T-helper 2 cell treated with Interferon-gamma antibody and Interleukin-4, amounts not matched to agents 100 ng/mL and 5 ng/mL, for 36 hours (primary cell): ENCODE measurements at regions not wholly inside any gene's neighbourhood (a gene's known extent, or its start where the extent isn't known, plus 50 kb on each side); places are given as distances from the start of the nearest gene placed in this dataset.
"Not testable (repeated sequence)": the region's sequence is repeated elsewhere in the genome, so short reads cannot be mapped to it uniquely, and the experiment has no call there.

Experiments used
- intact Hi-C: fragments of 100-400 bp; cut with micrococcal nuclease; formaldehyde crosslinking; loops from one replicate; pipeline ENCODE4 v1.15.1; 2023

DNA sequence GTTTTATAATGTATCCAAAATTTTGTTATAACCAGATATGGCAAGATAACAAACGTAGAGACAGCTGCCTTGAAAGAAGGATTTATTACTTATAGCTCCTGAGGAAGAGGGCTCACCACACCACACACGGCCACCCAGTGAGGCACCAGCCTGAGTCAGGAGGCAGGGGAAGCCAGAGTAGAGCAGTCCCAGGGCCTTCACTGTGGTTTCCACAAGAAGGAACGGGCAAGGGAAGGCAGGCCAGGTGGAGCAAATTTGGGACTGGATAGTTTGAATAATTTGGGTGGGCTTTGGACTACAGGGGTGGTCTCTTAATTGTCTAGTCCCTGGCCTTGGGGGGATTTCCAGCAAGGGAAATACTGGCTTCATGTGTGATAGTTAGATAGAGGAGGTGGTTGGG lies 72.5 kb downstream of the RRAGC start:
- intact Hi-C loops: no loop called here

DNA sequence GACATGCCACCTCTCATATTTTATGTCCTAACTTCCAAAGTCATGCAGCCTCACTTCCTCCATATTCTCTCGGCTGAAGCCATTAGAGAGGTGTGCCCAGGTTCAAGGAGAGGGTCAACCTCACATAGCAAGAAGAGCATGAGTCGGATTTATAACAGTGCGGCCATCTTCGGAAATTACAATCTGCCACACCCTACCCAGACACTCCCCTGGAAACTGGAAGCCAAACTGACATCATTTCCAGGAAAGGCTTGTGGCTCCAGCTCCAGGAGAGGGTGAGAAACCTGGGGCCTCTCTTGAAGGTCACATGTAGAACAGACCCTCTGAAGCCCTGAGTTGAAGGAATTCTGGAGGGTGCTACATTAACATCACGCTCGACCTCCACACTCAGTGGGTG lies 73.5 kb downstream of the RRAGC start:
- intact Hi-C loops: no loop called here

DNA sequence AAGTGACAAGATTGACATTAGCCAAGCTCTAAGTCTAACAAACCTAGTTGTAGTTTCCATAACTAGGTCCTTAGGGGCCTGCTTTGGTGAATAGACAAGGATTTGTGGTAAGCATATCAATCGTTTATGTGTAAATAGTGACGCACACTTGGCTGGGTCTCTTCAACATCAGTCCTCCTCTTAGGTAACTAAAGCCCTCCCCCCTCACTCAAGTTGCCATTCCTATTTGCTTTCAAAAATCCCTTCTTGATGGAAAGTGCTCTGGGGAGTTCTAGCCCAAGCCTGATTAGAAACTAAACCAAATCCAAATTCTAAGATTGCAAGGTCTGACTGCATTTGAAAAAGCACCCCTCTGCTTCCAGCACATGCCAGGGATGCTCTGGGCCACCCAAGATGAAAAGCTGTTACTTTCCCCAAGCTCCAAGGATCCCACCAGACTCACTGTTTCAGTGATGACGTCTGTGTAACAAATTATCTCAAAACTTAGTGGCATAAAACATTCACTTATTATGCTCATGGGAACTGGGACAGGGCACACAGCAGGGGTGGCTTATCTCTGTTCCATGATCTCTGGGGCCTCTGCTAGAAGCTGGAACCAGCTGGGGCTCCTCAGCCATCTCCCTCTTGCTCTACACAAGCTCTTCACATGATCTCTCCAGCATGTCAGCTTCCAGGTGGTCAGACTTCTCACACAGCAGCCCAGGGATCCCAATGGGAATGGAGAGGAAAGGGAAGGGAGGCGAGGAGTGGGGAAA lies 74.1 kb downstream of the RRAGC start:
- intact Hi-C loops: no loop called here

DNA sequence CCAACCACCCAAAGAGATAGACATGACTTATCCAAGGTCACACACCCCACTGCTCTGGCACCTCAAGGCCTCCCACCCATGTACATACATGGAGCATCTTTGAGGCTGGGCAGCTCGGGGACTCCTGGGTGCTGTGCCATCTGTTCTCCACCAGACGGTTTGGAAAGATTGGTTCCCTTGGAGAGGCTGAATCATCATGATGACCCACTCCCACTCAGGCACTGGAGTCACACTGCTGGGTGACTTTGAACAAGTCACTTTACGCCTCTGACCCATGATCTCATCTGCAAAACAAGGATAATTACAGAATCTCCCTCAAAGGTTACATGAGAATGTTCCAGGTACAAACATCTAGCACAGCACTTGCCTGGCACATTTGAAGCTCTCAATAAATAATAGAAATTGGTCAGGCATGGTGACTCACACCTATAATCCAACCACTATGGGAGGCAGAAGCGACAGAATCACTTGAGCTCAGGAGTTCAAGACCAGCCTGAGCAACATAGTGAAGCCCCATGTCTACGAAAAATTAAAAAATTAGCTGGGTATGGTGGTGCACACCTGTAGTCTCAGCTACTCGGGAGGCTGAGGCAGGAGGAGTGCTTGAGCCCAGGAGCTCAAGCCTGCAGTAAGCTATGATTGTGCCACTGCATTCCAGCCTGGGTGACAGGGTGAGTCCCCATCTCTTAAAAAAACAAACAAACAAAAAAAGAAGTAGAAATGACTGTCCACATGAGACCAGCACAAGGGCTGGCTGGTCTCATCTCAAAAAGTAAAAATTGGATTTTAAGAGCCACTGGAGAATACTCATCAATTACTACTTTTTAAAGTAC lies 74.9 kb downstream of the RRAGC start:
- intact Hi-C loops: no loop called here

DNA sequence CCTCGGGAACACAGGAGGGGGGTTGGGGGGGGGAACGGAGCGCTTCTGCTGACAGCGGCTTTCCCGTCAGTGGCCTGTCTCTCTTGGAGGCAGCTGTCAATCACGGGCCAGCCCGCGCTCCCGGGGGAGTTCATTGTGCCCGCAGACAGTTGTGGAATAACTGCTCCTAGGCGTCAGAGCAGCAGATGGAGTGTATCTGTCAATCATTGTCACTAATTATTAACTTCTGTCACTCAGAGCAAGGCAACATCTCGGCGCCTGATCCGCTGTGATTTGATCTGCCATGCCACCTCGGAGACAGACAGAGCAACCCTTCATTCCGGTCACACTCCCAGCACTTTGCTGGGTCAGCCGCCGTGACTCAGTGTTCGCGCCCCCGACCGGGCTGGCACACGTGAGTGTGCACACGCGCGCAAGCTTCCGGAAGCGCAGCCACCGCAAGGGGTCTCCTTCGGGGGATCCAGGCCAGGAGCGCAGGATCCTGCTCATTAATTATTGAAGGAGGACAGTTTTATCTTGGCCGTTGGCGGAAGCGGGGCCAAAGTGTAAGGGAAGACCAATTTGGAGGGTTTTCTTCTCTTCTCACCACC lies 75.8 kb downstream of the RRAGC start:
- intact Hi-C loops: no loop called here

DNA sequence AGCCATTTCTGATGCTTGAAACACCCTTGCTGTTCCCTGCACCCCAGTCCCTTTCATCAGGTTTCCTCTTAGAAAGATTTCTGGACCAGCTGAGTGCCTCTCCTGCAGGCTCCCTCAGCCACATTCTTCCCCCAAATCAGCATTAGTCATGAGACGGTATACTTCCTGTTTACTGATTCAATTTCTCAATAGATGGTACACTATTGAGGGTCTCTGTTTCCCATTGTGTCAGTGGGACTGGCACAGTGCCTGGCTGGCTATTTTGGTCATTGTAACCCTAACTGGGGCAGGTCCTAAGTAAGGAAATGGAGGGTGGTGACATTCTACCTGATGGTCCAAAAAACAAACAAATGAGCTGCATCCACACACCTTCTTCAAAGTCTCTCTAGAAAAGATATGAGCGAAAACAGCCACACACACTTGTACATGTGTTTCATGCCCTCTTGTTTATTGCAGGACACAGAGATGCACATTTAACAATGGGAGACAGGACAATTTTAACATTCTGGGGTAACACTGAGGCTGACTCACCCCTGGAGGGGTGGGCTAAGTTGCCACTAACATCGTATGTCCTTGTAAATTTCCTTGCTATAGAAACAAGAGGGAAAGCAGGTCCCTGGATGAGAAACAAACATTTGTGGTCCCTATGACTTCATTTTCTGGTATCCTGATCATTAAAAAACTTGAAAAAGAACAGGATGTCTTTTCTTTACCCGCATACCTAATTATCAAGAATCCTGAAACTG lies 77.5 kb downstream of the RRAGC start:
- intact Hi-C loops: no loop called here

DNA sequence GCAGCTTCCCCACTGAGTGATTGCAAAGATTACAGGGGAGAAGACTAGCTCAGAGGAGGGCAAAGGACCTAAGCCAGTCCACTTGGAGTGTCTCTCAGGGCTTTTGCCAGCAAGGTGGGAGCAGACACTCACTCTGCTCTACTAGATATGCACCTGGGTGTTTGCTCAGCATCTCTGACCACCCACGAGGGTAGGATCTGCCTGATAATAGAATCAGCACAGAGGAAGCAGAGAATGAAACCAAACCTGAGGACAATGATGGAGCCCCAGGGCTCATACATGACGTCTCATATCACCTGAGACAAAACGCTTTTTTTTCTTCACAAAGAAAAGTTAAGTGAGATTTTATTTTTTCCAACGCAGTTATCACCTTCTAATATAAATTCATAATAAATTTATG lies 79.4 kb downstream of the RRAGC start:
- intact Hi-C loops: no loop called here

DNA sequence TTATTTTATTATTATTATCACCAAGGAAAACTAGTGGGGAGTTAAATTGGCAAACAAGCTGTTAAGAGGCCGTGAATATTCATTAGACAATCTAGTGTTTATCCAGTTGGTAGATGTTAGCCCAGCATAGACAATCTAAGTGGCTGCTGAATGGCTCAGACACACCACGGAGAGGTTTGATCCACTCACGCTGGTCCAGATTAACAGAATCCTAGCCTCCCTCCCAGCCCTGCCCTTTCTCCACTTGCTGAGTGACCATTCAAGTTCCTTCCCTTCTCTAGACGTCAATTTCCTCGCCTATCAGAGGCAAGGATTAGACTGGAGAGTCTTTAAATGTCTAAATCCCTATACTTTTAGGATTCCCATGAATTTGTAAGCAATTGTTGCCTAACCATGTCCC lies 80.1 kb downstream of the RRAGC start:
- intact Hi-C loops: no loop called here

DNA sequence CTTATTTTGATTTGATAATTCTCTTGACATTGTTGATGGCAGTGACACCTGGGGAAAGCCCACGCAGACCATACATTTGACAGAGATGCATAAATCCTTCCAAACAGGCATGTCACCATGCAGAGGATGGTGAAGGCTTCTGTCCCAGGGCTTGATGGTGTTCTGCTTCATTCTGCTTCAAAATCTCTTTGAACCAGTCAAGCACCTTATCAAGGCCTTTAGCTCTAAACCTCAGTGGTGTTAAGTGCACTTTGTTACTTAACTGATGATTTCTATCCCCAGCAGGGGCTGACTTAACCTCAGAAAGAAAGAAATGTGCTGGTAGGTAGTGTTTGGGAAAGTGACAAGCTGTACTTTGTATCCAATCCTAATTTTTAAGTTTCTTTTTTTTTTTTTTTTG lies 81.1 kb downstream of the RRAGC start:
- intact Hi-C loops: no loop called here

DNA sequence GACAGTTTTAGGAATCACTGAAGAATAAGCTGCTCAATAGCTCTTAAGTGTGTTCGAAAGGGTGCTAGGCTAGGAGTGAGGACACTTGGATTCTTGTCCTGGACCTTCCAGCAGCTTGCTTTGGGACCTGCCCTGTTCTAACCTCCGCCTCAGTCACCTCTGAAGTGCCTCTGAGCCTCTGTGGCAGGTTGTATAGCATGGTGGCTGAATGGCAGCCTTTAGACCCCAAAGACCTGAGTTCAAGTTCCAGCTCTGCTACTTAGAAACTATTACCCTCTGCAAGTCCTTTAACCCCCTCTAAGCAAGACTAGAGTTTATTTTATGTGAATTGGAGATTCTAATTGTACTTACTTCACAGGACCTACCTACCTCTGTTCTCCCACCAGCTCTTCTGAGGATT lies 81.5 kb downstream of the RRAGC start:
- intact Hi-C loops: no loop called here

DNA sequence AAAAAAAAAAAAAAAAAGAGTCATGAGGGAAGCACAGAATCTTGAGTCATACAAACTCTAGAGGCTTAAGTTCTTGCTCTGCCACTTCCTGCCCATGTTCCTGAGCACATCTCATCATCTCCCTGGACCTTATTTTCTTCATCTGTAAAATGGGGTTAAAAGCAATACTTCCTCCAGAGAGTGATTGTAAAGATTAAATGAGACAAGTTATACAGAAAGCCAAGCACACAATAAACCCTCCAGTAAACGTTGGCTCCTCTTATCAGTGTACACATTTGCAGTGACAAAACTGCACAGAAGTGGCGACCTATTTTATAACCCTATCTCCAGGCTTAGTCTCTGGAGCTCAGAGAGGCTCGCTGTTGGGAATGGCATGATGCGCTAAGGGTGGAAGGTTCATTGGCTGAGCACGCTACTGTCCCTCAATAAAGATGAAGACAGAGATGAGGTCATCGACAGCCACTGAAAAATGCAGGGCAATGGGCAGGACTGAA lies 82.1 kb downstream of the RRAGC start:
- intact Hi-C loops: no loop called here

DNA sequence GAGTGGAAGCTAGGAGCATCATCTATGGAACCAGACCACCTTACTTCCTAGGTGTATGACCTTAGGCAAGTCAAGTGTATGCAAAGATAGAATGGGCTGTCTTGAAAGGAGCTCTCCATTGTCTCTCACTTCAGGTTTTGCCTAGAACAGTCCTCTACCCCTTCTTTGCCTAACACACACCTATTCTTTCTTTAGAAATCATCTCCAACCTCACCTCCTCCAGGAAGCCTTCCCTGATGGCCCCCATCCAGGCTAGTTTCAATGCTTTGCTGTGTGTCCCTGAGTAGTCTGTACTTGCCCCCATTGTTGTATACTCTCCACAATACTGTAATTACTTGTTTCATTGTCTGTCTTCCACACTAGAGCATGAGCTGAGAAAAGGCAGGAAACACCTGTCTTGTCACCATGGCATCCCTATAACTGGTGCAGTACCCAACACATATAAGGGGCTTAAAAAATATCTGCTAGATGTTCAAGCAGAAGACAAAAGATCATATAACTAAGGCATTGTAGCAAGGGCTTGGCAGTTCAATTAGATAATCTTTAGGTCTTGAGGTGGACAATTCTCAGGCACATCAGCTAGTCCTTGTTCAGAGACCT lies 83.0 kb downstream of the RRAGC start:
- intact Hi-C loops: no loop called here

DNA sequence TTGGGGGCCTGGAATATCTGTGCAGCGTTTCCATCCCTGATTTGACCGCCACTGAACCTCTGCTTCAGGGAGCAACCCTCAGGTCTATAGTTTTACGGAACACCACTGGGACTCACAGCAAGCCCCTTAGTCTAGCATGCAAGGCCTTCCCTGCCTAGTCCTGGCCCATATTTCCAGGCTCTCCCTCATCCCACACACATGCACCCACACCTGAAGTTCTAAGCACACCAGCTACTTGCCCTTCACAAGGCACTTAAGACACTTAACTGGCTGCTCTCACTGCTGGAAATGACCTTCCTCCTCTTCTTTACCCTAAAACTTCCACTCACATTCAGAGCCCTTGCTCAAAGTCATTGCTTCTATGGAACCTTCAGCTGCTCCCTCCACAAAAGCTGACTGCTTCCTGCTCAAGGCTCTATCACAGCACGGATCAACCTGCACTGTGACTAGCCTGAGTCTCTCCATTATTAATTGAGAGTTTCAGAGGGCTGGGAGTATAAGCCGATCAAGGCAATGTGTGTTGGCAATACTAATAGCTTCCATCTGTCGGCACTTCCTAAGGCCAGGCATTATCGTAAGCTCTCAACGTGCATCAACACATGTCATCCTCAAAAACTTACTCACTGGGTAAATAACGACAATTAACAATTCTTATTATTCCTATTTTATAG lies 84.3 kb downstream of the RRAGC start:
- intact Hi-C loops: no loop called here

DNA sequence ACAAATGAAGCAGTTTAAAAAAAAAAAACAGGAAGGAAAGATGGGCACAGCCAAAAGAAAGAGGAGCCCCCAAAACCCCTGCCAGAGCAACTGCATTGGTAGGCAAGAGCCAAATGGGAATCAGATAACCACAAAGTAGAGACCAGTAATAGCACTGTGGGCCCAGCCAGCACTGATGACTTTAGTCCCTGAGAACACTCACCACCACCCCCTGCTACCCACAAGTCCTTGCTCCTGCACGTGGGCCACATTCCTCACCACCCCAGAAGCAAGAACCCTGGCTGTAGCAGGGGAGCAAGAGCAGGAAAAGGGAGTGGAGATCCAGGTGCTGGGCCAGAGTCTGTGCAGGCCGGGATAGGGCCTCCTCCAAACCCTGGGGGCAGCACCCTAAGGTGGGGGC lies 86.1 kb downstream of the RRAGC start:
- intact Hi-C loops: no loop called here

DNA sequence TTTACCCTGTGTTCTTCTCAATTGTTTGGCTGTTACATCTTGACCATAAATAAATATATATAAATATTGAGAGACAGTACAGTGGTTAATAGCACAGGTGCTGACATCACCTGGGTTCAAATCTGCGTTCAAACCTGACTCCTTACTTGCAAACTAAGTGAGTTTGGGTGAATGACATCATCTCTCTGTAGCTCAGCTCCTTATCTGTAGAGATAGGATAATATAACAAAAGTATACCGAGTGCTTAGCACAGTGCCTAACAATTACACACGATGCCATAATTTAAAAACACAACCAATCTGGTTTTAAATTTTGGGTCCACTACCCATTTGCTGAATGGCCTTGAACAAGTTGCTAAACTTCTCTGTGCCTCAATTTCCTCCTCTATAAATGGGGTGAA lies 86.6 kb downstream of the RRAGC start:
- intact Hi-C loops: no loop called here

DNA sequence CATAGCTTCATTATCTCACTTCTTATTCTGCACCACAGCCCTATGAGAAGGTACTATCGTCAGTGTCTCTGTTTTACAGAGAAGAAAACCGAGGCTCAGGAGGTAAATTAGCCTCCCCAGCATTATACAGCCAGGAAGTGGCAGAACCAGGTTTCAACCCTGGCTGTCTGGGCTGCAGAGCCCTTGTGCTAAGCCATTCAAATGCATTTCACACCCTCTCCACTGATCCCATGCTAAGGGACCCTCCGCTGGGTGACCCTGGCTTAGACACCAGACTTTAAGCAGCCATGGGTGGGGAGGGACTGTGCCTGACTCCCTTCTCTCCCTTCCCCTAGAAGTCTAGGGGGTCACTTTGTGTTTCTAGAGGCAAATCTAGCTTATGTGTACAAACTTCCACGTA lies 87.5 kb downstream of the RRAGC start:
- intact Hi-C loops: no loop called here

DNA sequence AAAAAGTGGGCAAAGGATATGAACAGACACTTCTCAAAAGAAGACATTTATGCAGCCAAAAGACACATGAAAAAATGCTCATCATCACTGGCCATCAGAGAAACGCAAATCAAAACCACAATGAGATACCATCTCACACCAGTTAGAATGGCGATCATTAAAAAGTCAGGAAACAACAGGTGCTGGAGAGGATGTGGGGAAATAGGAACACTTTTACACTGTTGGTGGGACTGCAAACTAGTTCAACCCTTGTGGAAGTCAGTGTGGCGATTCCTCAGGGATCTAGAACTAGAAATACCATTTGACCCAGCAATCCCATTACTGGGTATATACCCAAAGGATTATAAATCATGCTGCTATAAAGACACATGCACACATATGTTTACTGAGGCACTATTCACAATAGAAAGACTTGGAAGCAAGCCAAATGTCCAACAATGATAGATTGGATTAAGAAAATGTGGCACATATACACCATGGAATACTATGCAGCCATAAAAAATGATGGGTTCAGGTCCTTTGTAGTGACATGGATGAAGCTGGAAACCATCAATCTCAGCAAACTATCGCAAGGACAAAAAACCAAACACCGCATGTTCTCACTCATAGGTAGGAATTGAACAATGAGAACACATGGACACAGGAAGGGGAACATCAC lies 88.9 kb downstream of the RRAGC start:
- intact Hi-C loops: not testable (repeated sequence)

DNA sequence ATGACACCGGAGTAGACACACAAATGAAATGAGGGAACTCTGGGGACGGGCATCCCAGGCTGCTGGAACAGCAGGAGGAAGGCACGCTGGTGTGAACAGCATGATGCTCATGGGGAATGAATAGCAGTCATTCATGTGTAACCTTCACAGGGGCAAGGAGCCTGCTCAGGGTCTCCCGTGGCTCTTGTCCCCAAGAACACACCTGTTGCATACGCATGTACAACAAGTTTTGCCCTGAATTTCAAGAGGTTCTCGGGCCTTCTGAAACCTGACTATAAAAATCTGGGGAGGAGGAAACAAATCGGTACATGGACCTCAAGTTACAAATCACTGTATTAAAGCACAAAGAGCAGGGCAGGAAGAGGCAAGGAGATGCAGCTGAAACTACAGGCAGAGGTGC lies 93.4 kb downstream of the RRAGC start:
- intact Hi-C loops: no loop called here

DNA sequence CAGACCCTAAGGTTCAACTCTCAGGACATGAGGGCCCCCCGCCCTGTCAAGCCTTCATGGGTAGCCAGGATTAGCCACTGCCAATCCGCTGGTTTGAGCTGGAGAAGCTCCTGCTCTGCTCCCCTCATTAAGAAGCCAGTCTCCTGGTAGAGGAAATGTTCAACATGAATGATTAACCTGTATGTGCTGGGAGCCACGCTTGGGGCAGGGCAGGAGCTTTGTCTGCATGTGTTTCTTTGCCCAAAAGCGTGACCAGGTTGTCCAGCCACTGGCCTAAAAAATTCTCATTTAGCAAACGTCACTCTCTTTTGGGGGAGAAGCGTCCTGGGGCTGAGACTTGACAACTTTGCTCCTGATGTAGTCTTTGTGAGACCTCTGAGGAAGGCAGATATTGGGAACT lies 96.5 kb downstream of the RRAGC start:
- intact Hi-C loops: no loop called here

DNA sequence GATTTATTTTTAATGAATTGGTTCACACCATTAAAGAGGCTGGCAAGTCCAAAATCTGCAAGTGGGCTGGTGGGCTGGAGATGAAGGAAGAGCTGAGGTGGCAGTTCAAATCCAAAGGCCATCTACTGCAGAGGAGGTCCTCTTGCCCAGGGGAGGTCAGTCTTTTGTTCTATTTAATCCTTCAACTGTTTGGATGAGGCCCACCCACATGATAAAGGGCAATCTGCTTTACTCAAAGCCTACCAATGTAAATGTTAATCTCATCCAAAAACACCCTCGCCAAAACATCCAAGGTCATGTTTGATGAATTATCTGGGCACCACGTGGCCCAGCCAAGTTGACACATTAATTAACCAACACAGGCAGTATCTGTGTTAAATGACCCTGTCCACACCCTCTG lies 99.0 kb downstream of the RRAGC start:
- intact Hi-C loops: no loop called here
